ENCODE measurements at regions not wholly inside any gene's neighbourhood (a gene's known extent, or its start where the extent isn't known, plus 50 kb on each side); places are given as distances from the start of the nearest gene placed in this dataset.

GRCh38 chr5:145558288-145558687 lies 276.9 kb downstream of the PRELID2 start:
- Histone ChIP-seq H3K27me3 (ENCODE audit: insufficient read depth, low read depth, severe bottlenecking) (no peaks in the 10 kb centered on the region), H3K36me3 (no peaks in the 10 kb centered on the region), H3K4me3 (ENCODE audit: low read depth, low read length) (no peak overlapping the region), H3K9me3 (ENCODE audit: severe bottlenecking) (no peaks in the 10 kb centered on the region), H3K27ac (no peak overlapping the region)
- DNase-seq, result no peak
- no peak for TF ChIP-seq CTCF (IDR thresholded peaks at IDR 0.05; ENCODE audit: low read depth, low read length)

GRCh38 chr5:145557345-145557744 lies 277.8 kb downstream of the PRELID2 start:
- Histone ChIP-seq H3K27ac (no peak overlapping the region), H3K27me3 (ENCODE audit: insufficient read depth, low read depth, severe bottlenecking) (no peaks in the 10 kb centered on the region), H3K9me3 (ENCODE audit: severe bottlenecking) (no peaks in the 10 kb centered on the region), H3K4me3 (ENCODE audit: low read depth, low read length) (no peak overlapping the region), H3K36me3 (no peaks in the 10 kb centered on the region)
- DNase-seq, result no peak
- TF ChIP-seq CTCF (IDR thresholded peaks at IDR 0.05; ENCODE audit: low read depth, low read length), result no peak

DNA sequence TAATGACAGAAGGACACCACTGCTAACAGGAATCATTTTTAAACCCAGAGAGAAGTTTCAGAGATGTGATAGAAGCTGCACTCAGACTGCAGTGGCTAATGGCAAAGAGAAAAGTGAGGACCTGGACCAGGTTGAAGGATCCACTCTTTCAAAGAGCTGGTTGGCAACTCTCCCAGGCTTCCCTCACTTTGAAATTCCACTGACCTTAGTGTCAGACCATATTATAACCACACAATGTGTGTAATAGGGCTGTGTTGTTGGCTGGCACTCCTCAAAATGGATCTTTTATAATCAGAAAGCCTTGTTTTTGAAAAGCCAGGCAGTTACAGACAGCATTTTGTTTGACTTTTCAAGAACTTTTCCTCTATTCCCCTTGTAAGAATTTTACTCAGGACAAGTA lies 280.7 kb downstream of the PRELID2 start:
- TF ChIP-seq CTCF (IDR thresholded peaks at IDR 0.05; ENCODE audit: low read depth, low read length), result no peak
- Histone ChIP-seq H3K27ac (no peak overlapping the region), H3K27me3 (ENCODE audit: insufficient read depth, low read depth, severe bottlenecking) (no peaks in the 10 kb centered on the region), H3K36me3 (no peaks in the 10 kb centered on the region), H3K9me3 (ENCODE audit: severe bottlenecking) (no peaks in the 10 kb centered on the region), H3K4me3 (ENCODE audit: low read depth, low read length) (no peak overlapping the region)
- DNase-seq, result no peak

DNA sequence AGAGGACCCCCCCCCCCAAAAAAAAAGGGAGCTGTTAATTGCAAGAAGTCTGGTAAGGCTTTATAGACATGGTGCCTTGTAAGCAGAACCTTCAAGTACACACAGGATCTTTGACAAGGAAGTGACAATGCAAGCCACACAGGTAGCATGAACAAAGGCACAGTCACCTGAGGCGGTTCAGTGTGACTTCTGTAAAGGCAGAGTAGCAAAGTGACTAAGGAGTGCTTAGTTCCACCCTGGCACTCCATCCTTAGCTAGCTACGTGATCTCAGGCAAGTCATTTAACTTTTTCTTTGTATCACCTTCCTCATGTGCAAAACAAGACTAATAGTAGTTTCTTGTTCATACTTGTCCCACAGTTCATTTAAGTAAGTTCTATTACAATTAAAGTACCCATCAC lies 282.0 kb downstream of the PRELID2 start:
- no peak for DNase-seq
- no peaks in the 10 kb centered on the region for H3K27me3 ChIP-seq (ENCODE audit: insufficient read depth, low read depth, severe bottlenecking)
- H3K27ac ChIP-seq, result no peak overlapping the region
- H3K4me3 ChIP-seq (ENCODE audit: low read depth, low read length), result no peak overlapping the region
- H3K36me3 ChIP-seq, result no peaks in the 10 kb centered on the region
- no peak for TF ChIP-seq CTCF (IDR thresholded peaks at IDR 0.05; ENCODE audit: low read depth, low read length)
- no peaks in the 10 kb centered on the region for H3K9me3 ChIP-seq (ENCODE audit: severe bottlenecking)

- TF ChIP-seq CTCF (IDR thresholded peaks at IDR 0.05; ENCODE audit: low read depth, low read length), result no peak
- H3K36me3 ChIP-seq, result no peaks in the 10 kb centered on the region
- no peak for DNase-seq
- no peaks in the 10 kb centered on the region for H3K27me3 ChIP-seq (ENCODE audit: insufficient read depth, low read depth, severe bottlenecking)
- no peak overlapping the region for H3K27ac ChIP-seq
- no peaks in the 10 kb centered on the region for H3K9me3 ChIP-seq (ENCODE audit: severe bottlenecking)
- no peak overlapping the region for H3K4me3 ChIP-seq (ENCODE audit: low read depth, low read length)
These were observed 283.4 kb downstream of the PRELID2 start for GRCh38 chr5:145551714-145552113.

DNA sequence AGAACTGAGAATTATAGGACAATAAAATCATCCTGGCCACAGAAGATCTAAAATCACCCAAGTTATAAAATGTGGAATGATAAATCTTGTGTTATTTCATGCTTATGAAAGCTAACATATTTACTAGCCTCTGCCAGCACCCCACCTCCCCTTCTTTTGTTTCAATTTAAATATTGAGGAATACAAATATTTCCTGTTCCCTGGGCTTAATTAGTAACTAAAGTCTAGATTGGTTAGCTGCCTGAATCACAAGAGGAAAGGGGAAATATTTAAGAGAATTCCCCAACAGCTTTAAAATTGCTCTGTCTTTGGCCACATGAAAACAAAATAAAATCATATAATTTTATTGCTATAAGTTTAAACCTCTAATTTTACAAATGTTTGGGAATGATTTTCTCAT lies 287.0 kb downstream of the PRELID2 start:
- H3K36me3 ChIP-seq, result no peaks in the 10 kb centered on the region
- H3K27ac ChIP-seq, result no peak overlapping the region
- no peaks in the 10 kb centered on the region for H3K27me3 ChIP-seq (ENCODE audit: insufficient read depth, low read depth, severe bottlenecking)
- no peak for DNase-seq
- H3K4me3 ChIP-seq (ENCODE audit: low read depth, low read length), result no peak overlapping the region
- H3K9me3 ChIP-seq (ENCODE audit: severe bottlenecking), result no peaks in the 10 kb centered on the region
- no peak for TF ChIP-seq CTCF (IDR thresholded peaks at IDR 0.05; ENCODE audit: low read depth, low read length)
